Loucy (cell line): ENCODE measurements at regions not wholly inside any gene's neighbourhood (a gene's known extent, or its start where the extent isn't known, plus 50 kb on each side); places are given as distances from the start of the nearest gene placed in this dataset.

Source experiments
- EZH2phosphoT487 ChIP-seq: fragments of 200-600 bp; IDR thresholded peaks from 2 replicates; pipeline ENCODE4 v1.6.1; 2018; ENCODE audit warnings: antibody characterized with exemption, mild to moderate bottlenecking, moderate library complexity, borderline replicate concordance
- TF ChIP-seq, protein P1 (sequence below): fragments of 200-600 bp; sonication (generic); conservative IDR thresholded peaks from 2 replicates; pipeline ENCODE4 v1.5.1; 2014; ENCODE audit warnings: mild to moderate bottlenecking, antibody characterized with exemption, low read length

DNA sequence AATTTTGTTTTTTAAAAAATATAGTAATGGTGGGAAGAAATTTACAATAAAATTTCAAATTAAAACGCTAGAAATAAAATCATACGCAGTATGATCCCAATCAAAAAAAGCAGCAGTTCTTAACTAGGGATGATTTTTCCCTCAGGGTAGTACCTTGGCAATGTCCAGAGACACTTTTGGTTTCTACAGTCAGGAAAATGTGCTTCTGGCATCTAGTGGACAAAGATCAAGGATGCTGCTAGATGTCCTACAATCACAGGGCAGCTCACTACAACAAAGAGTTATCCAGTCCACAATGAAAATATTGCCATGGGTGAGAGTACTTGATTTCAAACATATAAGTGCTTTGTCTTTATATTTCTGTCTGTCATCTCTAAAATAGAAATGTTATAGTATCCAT, 400.2 kb upstream of the SGCD start:
- TF ChIP-seq, protein P1, sequence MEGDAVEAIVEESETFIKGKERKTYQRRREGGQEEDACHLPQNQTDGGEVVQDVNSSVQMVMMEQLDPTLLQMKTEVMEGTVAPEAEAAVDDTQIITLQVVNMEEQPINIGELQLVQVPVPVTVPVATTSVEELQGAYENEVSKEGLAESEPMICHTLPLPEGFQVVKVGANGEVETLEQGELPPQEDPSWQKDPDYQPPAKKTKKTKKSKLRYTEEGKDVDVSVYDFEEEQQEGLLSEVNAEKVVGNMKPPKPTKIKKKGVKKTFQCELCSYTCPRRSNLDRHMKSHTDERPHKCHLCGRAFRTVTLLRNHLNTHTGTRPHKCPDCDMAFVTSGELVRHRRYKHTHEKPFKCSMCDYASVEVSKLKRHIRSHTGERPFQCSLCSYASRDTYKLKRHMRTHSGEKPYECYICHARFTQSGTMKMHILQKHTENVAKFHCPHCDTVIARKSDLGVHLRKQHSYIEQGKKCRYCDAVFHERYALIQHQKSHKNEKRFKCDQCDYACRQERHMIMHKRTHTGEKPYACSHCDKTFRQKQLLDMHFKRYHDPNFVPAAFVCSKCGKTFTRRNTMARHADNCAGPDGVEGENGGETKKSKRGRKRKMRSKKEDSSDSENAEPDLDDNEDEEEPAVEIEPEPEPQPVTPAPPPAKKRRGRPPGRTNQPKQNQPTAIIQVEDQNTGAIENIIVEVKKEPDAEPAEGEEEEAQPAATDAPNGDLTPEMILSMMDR = no peak
- no peak for TF ChIP-seq EZH2phosphoT487
